HCT116 (cell line): ENCODE measurements at regions not wholly inside any gene's neighbourhood (a gene's known extent, or its start where the extent isn't known, plus 50 kb on each side); places are given as distances from the start of the nearest gene placed in this dataset.

ENCODE experiments used
- ATAC-seq: fragments of 200-7000 bp; cut with Tn5 transposase; 2 replicates; pipeline ENCODE4 v1.9.1; 2020; ENCODE audit warnings: mild to moderate bottlenecking, moderate library complexity
- BruUV-seq: library from RNA; stranded (reverse); fragments of 400-500 nt; replicated peaks from 2 replicates; lab custom pipeline; 2021; lab: Mats Ljungman, UMichigan
- CTCF ChIA-PET: fragments of 300-600 bp; sonication (Branson Sonifier 250); formaldehyde crosslinking; loops from one replicate; lab custom pipeline; 2021; ENCODE audit warnings: antibody characterized with exemption; lab: Charles Lee
- POLR2A ChIA-PET: fragments of 300-600, 350-600 bp; sonication (Branson Sonifier 250); formaldehyde crosslinking; loops from one replicate; lab custom pipeline; 2021; ENCODE audit warnings: antibody characterized with exemption; lab: Charles Lee
- RAD21 ChIA-PET, 2 experiments: fragments of 300-600 bp; sonication (Branson Sonifier 250); formaldehyde crosslinking; loops; one replicate each; lab custom pipeline; 2023; ENCODE audit warnings: low total read pairs in 2 of 2; ENCODE audit not compliant: uncharacterized antibody in 2 of 2, unreplicated experiment in 2 of 2, low non-redundant PET in 1 of 2; lab: Charles Lee
- DNase-seq: peaks from one replicate; pipeline ENCODE4 v3.0.0-alpha.2; 2010; ENCODE audit warnings: low read depth, low spot score
- H2AFZ ChIP-seq: fragments of 200-600 bp; shearing (Covaris generic), sonication (generic); 2 replicates; pipeline ENCODE4 v1.6.1; 2017; ENCODE audit warnings: low read depth, mixed run types, mixed read lengths, antibody characterized with exemption, low read length; ENCODE audit not compliant: poor library complexity, severe bottlenecking
- H3K27ac ChIP-seq: 2 replicates; pipeline ENCODE4 v1.5.1; 2012; ENCODE audit warnings: low read depth, low read length
- H3K27me3 ChIP-seq: fragments of 200-600 bp; sonication (generic); 2 replicates; pipeline ENCODE4 v1.6.1; 2016; ENCODE audit warnings: mixed run types, low read length, mixed read lengths; ENCODE audit not compliant: insufficient read depth
- H3K36me3 ChIP-seq, 2 experiments: fragments of 200-500 bp in 1 of 2; fragments of 200-600 bp in 1 of 2; sonication (Bioruptor generic) in 1 of 2; sonication (generic) in 1 of 2; 2 replicates each; pipeline versions ENCODE4 v1.5.1 to v1.6.1; 2014 to 2016; ENCODE audit warnings: low read length in 2 of 2, inconsistent platforms in 1 of 2, mixed read lengths in 1 of 2, mixed run types in 1 of 2; ENCODE audit not compliant: insufficient read depth in 2 of 2, control insufficient read depth in 1 of 2
- H3K4me1 ChIP-seq, 2 experiments: fragments of 200-600 bp in 1 of 2; sonication (generic) in 1 of 2; 2 replicates each; pipeline versions ENCODE4 v1.5.1 to v1.6.1; 2012 to 2017; ENCODE audit warnings: low read length in 2 of 2, inconsistent platforms in 1 of 2, mild to moderate bottlenecking in 1 of 2, mixed read lengths in 1 of 2, mixed run types in 1 of 2, moderate library complexity in 1 of 2; ENCODE audit not compliant: insufficient read depth in 2 of 2, control insufficient read depth in 1 of 2
- H3K4me2 ChIP-seq: fragments of 200-600 bp; sonication (generic); 2 replicates; pipeline ENCODE4 v1.6.1; 2017; ENCODE audit warnings: mixed run types, low read length, mixed read lengths
- H3K4me3 ChIP-seq, 2 experiments: fragments of 200-600 bp in 1 of 2; sonication (generic) in 1 of 2; replicated peaks in 1 of 2; 2 replicates each; pipeline ENCODE4 v1.5.1; 2011 to 2016; ENCODE audit warnings: low read length in 2 of 2, control low read depth in 1 of 2, low read depth in 1 of 2, mild to moderate bottlenecking in 1 of 2, mixed read lengths in 1 of 2, mixed run types in 1 of 2
- H3K79me2 ChIP-seq: fragments of 200-600 bp; sonication (generic); 2 replicates; pipeline ENCODE4 v1.6.1; 2017; ENCODE audit warnings: mild to moderate bottlenecking, mixed run types, low read length, moderate library complexity, mixed read lengths; ENCODE audit not compliant: insufficient read depth
- H3K9ac ChIP-seq: fragments of 200-600 bp; sonication (generic); 2 replicates; pipeline ENCODE4 v1.6.1; 2016; ENCODE audit warnings: low read length, mixed read lengths
- H3K9me2 ChIP-seq: fragments of 200-600 bp; sonication (generic), shearing (Covaris generic); 2 replicates; pipeline ENCODE4 v1.6.1; 2017; ENCODE audit warnings: mixed run types, mild to moderate bottlenecking, moderate library complexity; ENCODE audit not compliant: insufficient read depth
- H3K9me3 ChIP-seq, 2 experiments: fragments of 200-500 bp in 1 of 2; fragments of 200-600 bp in 1 of 2; sonication (Bioruptor generic) in 1 of 2; sonication (generic) in 1 of 2; 2 replicates each; pipeline ENCODE4 v1.6.1; 2014 to 2017; ENCODE audit warnings: low read length in 2 of 2, mixed read lengths in 2 of 2, inconsistent platforms in 1 of 2, low read depth in 1 of 2, mild to moderate bottlenecking in 1 of 2, mixed run types in 1 of 2, moderate library complexity in 1 of 2; ENCODE audit not compliant: control insufficient read depth in 1 of 2, insufficient read depth in 1 of 2
- H4K20me1 ChIP-seq: fragments of 200-600 bp; sonication (generic), shearing (Covaris generic); 2 replicates; pipeline ENCODE4 v1.6.1; 2017; ENCODE audit warnings: mixed run types, mild to moderate bottlenecking, moderate library complexity; ENCODE audit not compliant: insufficient read depth
- ATF3 ChIP-seq: IDR thresholded peaks from 2 replicates; pipeline ENCODE4 v1.6.1; 2012
- EGR1 ChIP-seq: IDR thresholded peaks from 2 replicates; pipeline ENCODE4 v1.6.1; 2012; ENCODE audit warnings: low read depth
- ELF1 ChIP-seq: IDR thresholded peaks from 2 replicates; pipeline ENCODE4 v1.6.1; 2012; ENCODE audit warnings: low read depth, borderline replicate concordance
- EZH2 ChIP-seq: fragments of 200-600 bp; sonication (generic); IDR thresholded peaks from 2 replicates; pipeline ENCODE4 v1.6.1; 2017; ENCODE audit warnings: antibody characterized with exemption, mixed run types
- FOSL1 ChIP-seq: IDR thresholded peaks from 2 replicates; pipeline ENCODE4 v1.6.1; 2012; ENCODE audit warnings: low read depth
- POLR2A ChIP-seq: IDR thresholded peaks from 2 replicates; pipeline ENCODE4 v1.7.0; 2011; ENCODE audit warnings: borderline replicate concordance; ENCODE audit not compliant: insufficient read depth, insufficient read length; ENCODE audit errors: extremely low read depth
- POLR2AphosphoS5 ChIP-seq: IDR thresholded peaks from 2 replicates; pipeline ENCODE4 v1.6.1; 2011; ENCODE audit warnings: mild to moderate bottlenecking, low read depth, low read length, moderate library complexity
- RAD21 ChIP-seq: IDR thresholded peaks from 2 replicates; pipeline ENCODE4 v1.6.1; 2012; ENCODE audit warnings: low read depth, mild to moderate bottlenecking
- SP1 ChIP-seq: IDR thresholded peaks from 2 replicates; pipeline ENCODE4 v1.6.1; 2012; ENCODE audit warnings: low read depth
- TCF7L2 ChIP-seq: IDR thresholded peaks from 2 replicates; pipeline ENCODE4 v1.7.0; 2011; ENCODE audit warnings: borderline replicate concordance, inconsistent platforms; ENCODE audit not compliant: insufficient read depth, insufficient read length; ENCODE audit errors: extremely low read depth
- YY1 ChIP-seq: IDR thresholded peaks from 2 replicates; pipeline ENCODE4 v1.6.1; 2011; ENCODE audit warnings: low read length, low read depth, moderate library complexity, mild to moderate bottlenecking; ENCODE audit not compliant: insufficient replicate concordance; ENCODE audit errors: extremely low read depth
- ZBTB33 ChIP-seq: IDR thresholded peaks from 2 replicates; pipeline ENCODE4 v1.6.1; 2011; ENCODE audit warnings: mild to moderate bottlenecking, low read length, moderate library complexity; ENCODE audit not compliant: insufficient replicate concordance; ENCODE audit errors: extremely low read depth
- intact Hi-C: fragments of 100-400 bp; cut with micrococcal nuclease; formaldehyde crosslinking; loops from 2 replicates; pipeline ENCODE4 v1.10.0; 2022
- TF ChIP-seq, protein P1 (sequence below), 3 experiments: fragments of 200-600 bp in 1 of 3; sonication (generic) in 1 of 3; IDR thresholded peaks in 2 of 3; conservative IDR thresholded peaks in 1 of 3; 2 replicates each; pipeline ENCODE4 v1.5.1; 2012 to 2017; ENCODE audit warnings: low read depth in 2 of 3, low read length in 2 of 3, antibody characterized with exemption in 1 of 3, borderline replicate concordance in 1 of 3, control low read depth in 1 of 3, mild to moderate bottlenecking in 1 of 3, mixed read lengths in 1 of 3, mixed run types in 1 of 3, moderate library complexity in 1 of 3; ENCODE audit not compliant: insufficient read depth in 1 of 3

- intact Hi-C loops: no loop called here
- ChIA-PET CTCF (interaction anchor here (0.7 kb wide), 1 partner anchor 182 kb away, joined by 3 read pairs; no protein-coding TSS in a partner anchor), POLR2A (no interaction called here), RAD21 (no interaction called here)
- Histone ChIP-seq H3K9me2 (no peaks in the 10 kb centered on the region), H3K36me3 (no peaks in the 10 kb centered on the region), H2AFZ (no peak overlapping the region), H3K9me3 (no peaks in the 10 kb centered on the region), H3K27me3 (no peaks in the 10 kb centered on the region; the same call in 1 of the 2 replicates), H3K79me2 (no peaks in the 10 kb centered on the region), H3K4me1 (no peaks in the 10 kb centered on the region), H3K9ac (no peak overlapping the region), H3K4me3 (no peak overlapping the region), H3K4me2 (no peak overlapping the region), H4K20me1 (no peaks in the 10 kb centered on the region), H3K27ac (no peak overlapping the region)
- ATAC-seq (no peak), DNase-seq (no peak)
- TF ChIP-seq POLR2AphosphoS5: no peak
- TF ChIP-seq POLR2A: no peak
- no peak for TF ChIP-seq FOSL1
- no peak for TF ChIP-seq EGR1
- no TSS peak for BruUV-seq
These were observed 61.9 kb upstream of the GJA5 start for GRCh38 chr1:147822292-147822691.

DNA sequence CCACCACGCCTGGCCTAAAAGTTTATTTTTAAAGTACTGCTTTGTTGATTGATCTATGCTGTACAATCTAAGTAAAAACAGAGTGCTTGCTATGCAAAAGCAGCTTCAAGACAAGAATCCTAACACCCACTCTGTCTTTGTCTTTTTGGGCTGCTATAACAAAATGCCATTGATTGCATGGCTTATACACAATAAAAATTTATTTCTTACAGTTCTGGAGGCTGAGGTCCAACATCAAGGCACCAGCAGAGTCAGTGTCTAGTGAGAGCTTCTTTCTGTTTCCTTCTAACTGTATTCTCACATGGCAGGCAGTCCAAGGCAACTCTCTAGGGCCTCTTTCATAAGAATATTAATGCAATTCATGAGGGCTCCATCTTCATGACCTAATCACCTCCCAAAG, 63.6 kb upstream of the GJA5 start:
- no peak overlapping the region for H3K4me3 ChIP-seq
- no peak overlapping the region for H3K9ac ChIP-seq
- no peaks in the 10 kb centered on the region for H3K9me2 ChIP-seq
- no peaks in the 10 kb centered on the region for H4K20me1 ChIP-seq
- no peak overlapping the region for H3K4me2 ChIP-seq
- H3K4me1 ChIP-seq: no peaks in the 10 kb centered on the region
- CTCF ChIA-PET: no interaction called here
- H3K27me3 ChIP-seq: no peaks in the 10 kb centered on the region; the same call in 1 of the 2 replicates
- BruUV-seq: no TSS peak
- H3K9me3 ChIP-seq: no peaks in the 10 kb centered on the region
- RAD21 ChIA-PET: no interaction called here
- H3K79me2 ChIP-seq: no peaks in the 10 kb centered on the region
- intact Hi-C loops: no loop called here
- no peak overlapping the region for H2AFZ ChIP-seq
- TF ChIP-seq ELF1 (no peak), TCF7L2 (no peak), FOSL1 (no peak), YY1 (no peak), RAD21 (no peak), ATF3 (no peak), EGR1 (no peak), POLR2AphosphoS5 (no peak), POLR2A (no peak), ZBTB33 (no peak), EZH2 (no peak), SP1 (no peak)
- TF ChIP-seq, protein P1, sequence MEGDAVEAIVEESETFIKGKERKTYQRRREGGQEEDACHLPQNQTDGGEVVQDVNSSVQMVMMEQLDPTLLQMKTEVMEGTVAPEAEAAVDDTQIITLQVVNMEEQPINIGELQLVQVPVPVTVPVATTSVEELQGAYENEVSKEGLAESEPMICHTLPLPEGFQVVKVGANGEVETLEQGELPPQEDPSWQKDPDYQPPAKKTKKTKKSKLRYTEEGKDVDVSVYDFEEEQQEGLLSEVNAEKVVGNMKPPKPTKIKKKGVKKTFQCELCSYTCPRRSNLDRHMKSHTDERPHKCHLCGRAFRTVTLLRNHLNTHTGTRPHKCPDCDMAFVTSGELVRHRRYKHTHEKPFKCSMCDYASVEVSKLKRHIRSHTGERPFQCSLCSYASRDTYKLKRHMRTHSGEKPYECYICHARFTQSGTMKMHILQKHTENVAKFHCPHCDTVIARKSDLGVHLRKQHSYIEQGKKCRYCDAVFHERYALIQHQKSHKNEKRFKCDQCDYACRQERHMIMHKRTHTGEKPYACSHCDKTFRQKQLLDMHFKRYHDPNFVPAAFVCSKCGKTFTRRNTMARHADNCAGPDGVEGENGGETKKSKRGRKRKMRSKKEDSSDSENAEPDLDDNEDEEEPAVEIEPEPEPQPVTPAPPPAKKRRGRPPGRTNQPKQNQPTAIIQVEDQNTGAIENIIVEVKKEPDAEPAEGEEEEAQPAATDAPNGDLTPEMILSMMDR (IDR thresholded peaks at IDR 0.05 in 2 of 3, conservative IDR thresholded peaks at IDR 0.05 in 1 of 3; ENCODE audit: borderline replicate concordance in 1 of 3, insufficient read depth in 1 of 3, low read depth in 2 of 3, low read length in 2 of 3): no peak
- TF ChIP-seq, all 23 proteins: peak for 0
- DNase-seq: no peak
- Histone ChIP-seq H3K36me3 (no peaks in the 10 kb centered on the region), H3K27ac (no peak overlapping the region)
- ATAC-seq: no peak
- POLR2A ChIA-PET: no interaction called here
